Panc1 (cell line): ENCODE measurements at regions not wholly inside any gene's neighbourhood (a gene's known extent, or its start where the extent isn't known, plus 50 kb on each side); places are given as distances from the start of the nearest gene placed in this dataset.

Experiments
- ATAC-seq: fragments of 200-7000 bp; cut with Tn5 transposase; 2 replicates; pipeline ENCODE4 v1.9.1; 2020; ENCODE audit warnings: mild to moderate bottlenecking, moderate library complexity
- BruUV-seq: library from RNA; stranded (reverse); fragments of 400-500 nt; replicated peaks from 2 replicates; lab custom pipeline; 2021; lab: Mats Ljungman, UMichigan
- CTCF ChIA-PET: fragments of 300-600 bp; sonication (Branson Sonifier 250); formaldehyde crosslinking; loops from one replicate; lab custom pipeline; 2022; ENCODE audit warnings: antibody characterized with exemption; lab: Charles Lee
- POLR2A ChIA-PET: fragments of 300-600 bp; sonication (Branson Sonifier 250); formaldehyde crosslinking; loops from one replicate; lab custom pipeline; 2022; ENCODE audit warnings: antibody characterized with exemption; lab: Charles Lee
- DNase-seq: peaks from one replicate; pipeline ENCODE4 v3.0.0-alpha.2; 2010; ENCODE audit warnings: low read depth, low spot score
- H3K27ac ChIP-seq: 2 replicates; pipeline ENCODE4 v1.5.1; 2011; ENCODE audit warnings: mild to moderate bottlenecking, low read length, inconsistent platforms
- H3K27me3 ChIP-seq: fragments of 200-500 bp; sonication (Bioruptor generic); 2 replicates; pipeline ENCODE4 v1.6.0; 2014; ENCODE audit warnings: low read length, inconsistent platforms; ENCODE audit not compliant: control insufficient read depth, insufficient read depth
- H3K36me3 ChIP-seq: fragments of 200-500 bp; sonication (Bioruptor generic); 2 replicates; pipeline ENCODE4 v1.5.1; 2014; ENCODE audit warnings: inconsistent platforms, mild to moderate bottlenecking, low read length, moderate library complexity; ENCODE audit not compliant: control insufficient read depth, insufficient read depth
- H3K4me1 ChIP-seq: 2 replicates; pipeline ENCODE4 v1.5.1; 2011; ENCODE audit warnings: inconsistent platforms, mild to moderate bottlenecking, low read length, moderate library complexity; ENCODE audit not compliant: control insufficient read depth, insufficient read depth
- H3K4me3 ChIP-seq, 2 experiments: 2 replicates each; pipeline ENCODE4 v1.5.1; 2011 to 2012; ENCODE audit warnings: low read depth in 2 of 2, low read length in 2 of 2, mild to moderate bottlenecking in 2 of 2, inconsistent platforms in 1 of 2, moderate library complexity in 1 of 2
- H3K9me3 ChIP-seq: fragments of 200-500 bp; sonication (Bioruptor generic); 2 replicates; pipeline ENCODE4 v1.5.1; 2014; ENCODE audit warnings: low read depth, mild to moderate bottlenecking, inconsistent platforms, low read length, moderate library complexity; ENCODE audit not compliant: control insufficient read depth, insufficient read depth
- CTCF ChIP-seq: fragments of 450-650 bp; IDR thresholded peaks from 2 replicates; pipeline ENCODE4 v1.5.1; 2017; ENCODE audit warnings: mild to moderate bottlenecking
- POLR2AphosphoS5 ChIP-seq: IDR thresholded peaks from 2 replicates; pipeline ENCODE4 v1.6.1; 2012; ENCODE audit warnings: mild to moderate bottlenecking, low read depth, low read length, moderate library complexity
- REST ChIP-seq, 2 experiments: IDR thresholded peaks; 2 replicates each; pipeline ENCODE4 v1.6.1; 2011 to 2012; ENCODE audit warnings: low read depth in 2 of 2, control low read depth in 1 of 2, low read length in 1 of 2, mild to moderate bottlenecking in 1 of 2, moderate library complexity in 1 of 2; ENCODE audit not compliant: insufficient read depth in 1 of 2
- SIN3A ChIP-seq: IDR thresholded peaks from 2 replicates; pipeline ENCODE4 v1.6.1; 2012; ENCODE audit warnings: low read depth, mild to moderate bottlenecking, low read length, moderate library complexity, borderline replicate concordance; ENCODE audit not compliant: insufficient read depth
- TCF7L2 ChIP-seq: IDR thresholded peaks from 2 replicates; pipeline ENCODE4 v1.6.1; 2011; ENCODE audit warnings: mild to moderate bottlenecking, low read depth, low read length, inconsistent platforms
- in situ Hi-C: cut with HindIII; loops from 2 replicates; pipeline ENCODE4 v1.10.0; 2016; ENCODE audit warnings: low sequenced_read_pairs, low pct_unique_long_range_greater_than_20kb
- intact Hi-C: fragments of 100-400 bp; cut with micrococcal nuclease; formaldehyde crosslinking; loops from one replicate; pipeline ENCODE4 v1.10.0; 2022; ENCODE audit not compliant: unreplicated experiment

GRCh38 chr3:84680700-84681099, 278.1 kb upstream of the CADM2 start:
- H3K4me3 ChIP-seq, result no peak overlapping the region
- no peaks in the 10 kb centered on the region for H3K27me3 ChIP-seq
- H3K4me1 ChIP-seq, result no peaks in the 10 kb centered on the region
- no peak for ATAC-seq
- no peaks in the 10 kb centered on the region for H3K36me3 ChIP-seq
- CTCF ChIA-PET, result no interaction called here
- in situ Hi-C loops, result no loop called here
- DNase-seq, result no peak
- BruUV-seq, result no TSS peak
- TF ChIP-seq SIN3A (no peak), POLR2AphosphoS5 (no peak), REST (IDR thresholded peaks at IDR 0.05; ENCODE audit: insufficient read depth in 1 of 2, low read depth in 2 of 2, low read length in 1 of 2) (no peak), TCF7L2 (no peak), CTCF (no peak)
- intact Hi-C loops, result no loop called here
- POLR2A ChIA-PET, result no interaction called here
- H3K9me3 ChIP-seq, result no peaks in the 10 kb centered on the region
- H3K27ac ChIP-seq, result no peak overlapping the region

GRCh38 chr3:84683493-84683892, 275.3 kb upstream of the CADM2 start:
- in situ Hi-C loops, result no loop called here

More at GRCh38 chr3:84683493-84683892, 275.3 kb upstream of the CADM2 start:
- Histone ChIP-seq H3K4me3 (no peak overlapping the region), H3K27me3 (no peaks in the 10 kb centered on the region), H3K36me3 (no peaks in the 10 kb centered on the region), H3K4me1 (no peaks in the 10 kb centered on the region), H3K27ac (no peak overlapping the region), H3K9me3 (no peaks in the 10 kb centered on the region)
- TF ChIP-seq REST (IDR thresholded peaks at IDR 0.05; ENCODE audit: insufficient read depth in 1 of 2, low read depth in 2 of 2, low read length in 1 of 2), result no peak
- no peak for TF ChIP-seq SIN3A
- no peak for TF ChIP-seq TCF7L2
- TF ChIP-seq POLR2AphosphoS5, result no peak
- TF ChIP-seq CTCF, result no peak
- ATAC-seq (no peak), DNase-seq (no peak)
- ChIA-PET CTCF (no interaction called here), POLR2A (no interaction called here)
- intact Hi-C loops, result no loop called here
- BruUV-seq, result no TSS peak
